HG03558 (cell line): ENCODE measurements at regions not wholly inside any gene's neighbourhood (a gene's known extent, or its start where the extent isn't known, plus 50 kb on each side); places are given as distances from the start of the nearest gene placed in this dataset.
"Not testable (repeated sequence)": the region's sequence is repeated elsewhere in the genome, so short reads cannot be mapped to it uniquely, and the experiment has no call there.

Experiments
- ATAC-seq: cut with Tn5 transposase; IDR thresholded peaks from one replicate; pipeline ENCODE4 v1.9.1; 2021; ENCODE audit warnings: moderate number of reproducible peaks; ENCODE audit not compliant: unreplicated experiment; ENCODE audit errors: extremely low read depth

DNA sequence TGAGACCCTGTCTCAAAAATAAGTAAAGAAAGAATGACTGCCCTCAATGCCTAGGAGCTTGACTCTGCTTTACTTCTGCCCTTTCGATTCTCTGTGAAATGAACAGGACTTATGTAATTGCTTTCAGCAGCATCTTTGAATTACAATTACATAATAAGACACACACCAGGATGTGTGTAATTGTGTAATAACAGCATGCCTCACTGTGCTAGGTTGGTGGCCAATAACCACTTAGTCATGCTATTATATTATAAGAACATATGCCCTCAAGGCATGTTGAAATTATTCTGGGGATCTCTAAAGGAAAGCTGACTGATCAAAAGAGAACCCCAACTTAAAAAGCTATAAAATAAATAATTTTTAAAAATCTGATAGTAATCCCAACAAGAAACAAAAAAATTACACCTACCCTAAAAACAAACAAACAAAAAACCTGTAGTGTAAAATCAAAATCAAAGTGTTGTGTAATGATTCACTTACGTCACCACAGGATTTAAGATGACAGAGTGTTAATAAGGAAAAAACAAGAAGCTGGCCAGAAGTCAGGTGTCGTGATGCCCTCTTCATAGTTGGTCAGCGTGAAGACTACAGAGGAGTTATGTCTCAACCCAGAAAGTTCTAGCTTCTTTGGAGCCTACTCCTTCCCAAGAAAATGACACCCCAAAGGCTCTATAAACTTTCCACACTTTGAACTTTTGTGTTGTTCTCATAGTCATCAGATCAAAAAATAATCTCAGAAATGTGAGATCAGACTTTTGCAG, 70.5 kb upstream of the NBPF11 start:
- ATAC-seq = not testable (repeated sequence)

DNA sequence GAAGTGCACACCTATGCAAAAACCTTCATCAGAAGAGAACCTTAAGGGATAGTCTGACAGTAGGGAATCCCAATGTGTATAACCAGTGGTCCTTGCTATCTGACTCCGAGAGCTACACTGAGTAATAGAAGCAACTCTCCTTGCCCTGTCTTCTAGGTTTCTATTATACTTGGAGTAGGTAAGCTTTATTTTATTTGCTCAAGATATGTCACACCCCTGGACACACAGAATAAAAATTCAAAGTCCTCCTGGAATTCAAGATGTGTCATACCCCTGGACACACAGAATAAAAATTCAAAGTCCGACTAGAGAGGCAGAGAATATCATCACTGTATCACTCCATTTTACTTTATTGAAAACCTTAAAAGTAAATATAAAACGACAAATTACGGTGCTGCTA, 69.5 kb upstream of the NBPF11 start:
- not testable (repeated sequence) for ATAC-seq

GRCh38 chr1:148219229-148219628, 67.1 kb upstream of the NBPF11 start:
- ATAC-seq = not testable (repeated sequence)

GRCh38 chr1:148211191-148211590, 59.1 kb upstream of the NBPF11 start:
- not testable (repeated sequence) for ATAC-seq

- ATAC-seq = not testable (repeated sequence)
Measured at GRCh38 chr1:148210624-148211023, 58.5 kb upstream of the NBPF11 start.

DNA sequence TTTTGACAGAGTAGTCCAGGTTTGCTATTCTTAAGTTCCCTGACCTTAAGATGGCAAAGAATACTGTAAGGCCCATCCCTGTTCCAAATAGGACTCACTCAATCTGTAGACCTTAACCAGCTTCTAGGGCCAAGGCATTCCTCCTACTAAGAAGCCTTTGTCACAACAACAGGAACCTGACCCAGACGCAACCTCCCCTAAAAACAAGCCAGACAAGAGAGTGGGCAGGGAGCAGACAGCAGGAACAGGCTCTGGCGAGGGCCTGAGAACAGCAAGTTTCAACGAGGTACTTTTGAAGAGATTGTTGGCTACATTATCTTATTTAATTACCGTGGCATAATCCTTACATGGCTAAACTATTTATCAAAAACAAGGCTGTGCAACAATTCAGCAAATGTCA, 58.1 kb upstream of the NBPF11 start:
- not testable (repeated sequence) for ATAC-seq

- ATAC-seq = not testable (repeated sequence)
Measured at GRCh38 chr1:148202013-148202412, 49.9 kb upstream of the NBPF11 start.
